ENCODE measurements at regions not wholly inside any gene's neighbourhood (a gene's known extent, or its start where the extent isn't known, plus 50 kb on each side); places are given as distances from the start of the nearest gene placed in this dataset.

DNA sequence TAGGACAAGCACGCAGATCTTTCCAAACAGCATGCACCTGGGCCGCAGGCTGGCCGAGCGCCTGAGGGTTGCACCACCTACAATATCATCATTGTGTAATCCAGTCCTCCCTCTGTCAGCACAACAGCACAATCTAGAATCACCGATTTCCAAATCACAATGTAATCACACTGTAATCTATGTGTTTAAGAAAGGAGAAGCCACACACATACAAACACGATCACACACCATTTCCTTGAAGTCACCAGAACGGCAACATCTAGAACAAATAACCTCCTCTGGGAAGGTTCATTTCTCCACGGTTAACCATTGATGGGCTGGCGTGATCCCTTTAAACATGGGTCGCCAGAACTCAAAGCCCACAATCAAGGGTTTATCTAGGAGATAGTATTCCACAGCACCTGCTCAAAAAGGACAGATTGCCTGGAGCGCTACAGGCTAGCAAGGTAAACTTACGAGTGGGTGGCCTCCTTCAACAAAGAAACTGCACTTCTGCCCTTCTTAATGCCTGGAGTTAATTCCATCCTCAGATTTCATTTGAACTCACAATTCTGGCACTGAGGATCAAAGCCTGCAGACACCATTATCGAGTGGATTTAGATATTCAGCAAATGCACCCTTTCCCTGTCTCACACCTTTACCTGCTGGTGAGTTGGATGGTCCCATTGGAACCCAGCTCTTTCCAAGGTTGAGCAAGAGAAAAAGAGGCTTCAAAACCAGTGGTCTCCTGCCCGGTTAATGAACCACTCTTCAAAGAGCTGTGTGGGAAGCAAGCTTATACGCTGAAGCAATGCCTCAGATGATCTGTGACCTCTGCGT, 83.8 kb upstream of the FOXQ1 start:
- no peak overlapping the region for H3K4me3 ChIP-seq
- H3K4me1 ChIP-seq, result no peaks in the 10 kb centered on the region
- peaks cover 0 to 43% of the 10 kb centered on the region in 2 donors for H3K27me3 ChIP-seq
- TF ChIP-seq, protein P1, sequence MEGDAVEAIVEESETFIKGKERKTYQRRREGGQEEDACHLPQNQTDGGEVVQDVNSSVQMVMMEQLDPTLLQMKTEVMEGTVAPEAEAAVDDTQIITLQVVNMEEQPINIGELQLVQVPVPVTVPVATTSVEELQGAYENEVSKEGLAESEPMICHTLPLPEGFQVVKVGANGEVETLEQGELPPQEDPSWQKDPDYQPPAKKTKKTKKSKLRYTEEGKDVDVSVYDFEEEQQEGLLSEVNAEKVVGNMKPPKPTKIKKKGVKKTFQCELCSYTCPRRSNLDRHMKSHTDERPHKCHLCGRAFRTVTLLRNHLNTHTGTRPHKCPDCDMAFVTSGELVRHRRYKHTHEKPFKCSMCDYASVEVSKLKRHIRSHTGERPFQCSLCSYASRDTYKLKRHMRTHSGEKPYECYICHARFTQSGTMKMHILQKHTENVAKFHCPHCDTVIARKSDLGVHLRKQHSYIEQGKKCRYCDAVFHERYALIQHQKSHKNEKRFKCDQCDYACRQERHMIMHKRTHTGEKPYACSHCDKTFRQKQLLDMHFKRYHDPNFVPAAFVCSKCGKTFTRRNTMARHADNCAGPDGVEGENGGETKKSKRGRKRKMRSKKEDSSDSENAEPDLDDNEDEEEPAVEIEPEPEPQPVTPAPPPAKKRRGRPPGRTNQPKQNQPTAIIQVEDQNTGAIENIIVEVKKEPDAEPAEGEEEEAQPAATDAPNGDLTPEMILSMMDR (IDR thresholded peaks at IDR 0.05), result no peak
- no peak for TF ChIP-seq POLR2AphosphoS5 (IDR thresholded peaks at IDR 0.05)
- no peak for TF ChIP-seq POLR2A (IDR thresholded peaks at IDR 0.05)
- no peaks in the 10 kb centered on the region for H3K9me3 ChIP-seq
- H3K27ac ChIP-seq, result no peak overlapping the region
- DNase-seq (ENCODE audit: low spot score in 2 of 2), result no peak
- intact Hi-C loops (cut with DNase I; ENCODE audit: low total_unique reads), result no loop called here
- no peaks in the 10 kb centered on the region for H3K36me3 ChIP-seq

DNA sequence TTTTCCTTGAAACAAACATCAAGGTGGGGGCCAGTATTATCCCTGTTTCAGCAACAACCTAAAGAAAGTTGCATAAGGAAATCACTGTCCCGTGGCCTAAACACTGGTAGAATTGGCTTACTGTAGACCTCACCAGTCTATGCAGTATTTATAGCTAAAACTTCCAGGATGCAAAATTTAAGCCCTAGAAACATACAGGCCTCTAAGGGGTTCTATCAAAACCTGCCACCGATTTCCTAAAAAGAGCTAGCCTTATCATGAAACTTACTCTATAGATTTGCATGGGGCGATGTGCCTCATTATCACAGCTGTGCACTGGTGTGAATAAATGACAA, 84.3 kb upstream of the FOXQ1 start:
- intact Hi-C loops (cut with DNase I; ENCODE audit: low total_unique reads), result no loop called here
- no peak overlapping the region for H3K4me3 ChIP-seq
- H3K9me3 ChIP-seq, result no peaks in the 10 kb centered on the region
- peaks cover 0 to 37% of the 10 kb centered on the region in 2 donors for H3K27me3 ChIP-seq
- H3K27ac ChIP-seq, result no peak overlapping the region
- no peak for TF ChIP-seq POLR2A (IDR thresholded peaks at IDR 0.05)
- no peak for TF ChIP-seq POLR2AphosphoS5 (IDR thresholded peaks at IDR 0.05)
- TF ChIP-seq, protein P1 (IDR thresholded peaks at IDR 0.05), result no peak
- no peak for DNase-seq (ENCODE audit: low spot score in 2 of 2)
- H3K36me3 ChIP-seq, result no peaks in the 10 kb centered on the region
- no peaks in the 10 kb centered on the region for H3K4me1 ChIP-seq

DNA sequence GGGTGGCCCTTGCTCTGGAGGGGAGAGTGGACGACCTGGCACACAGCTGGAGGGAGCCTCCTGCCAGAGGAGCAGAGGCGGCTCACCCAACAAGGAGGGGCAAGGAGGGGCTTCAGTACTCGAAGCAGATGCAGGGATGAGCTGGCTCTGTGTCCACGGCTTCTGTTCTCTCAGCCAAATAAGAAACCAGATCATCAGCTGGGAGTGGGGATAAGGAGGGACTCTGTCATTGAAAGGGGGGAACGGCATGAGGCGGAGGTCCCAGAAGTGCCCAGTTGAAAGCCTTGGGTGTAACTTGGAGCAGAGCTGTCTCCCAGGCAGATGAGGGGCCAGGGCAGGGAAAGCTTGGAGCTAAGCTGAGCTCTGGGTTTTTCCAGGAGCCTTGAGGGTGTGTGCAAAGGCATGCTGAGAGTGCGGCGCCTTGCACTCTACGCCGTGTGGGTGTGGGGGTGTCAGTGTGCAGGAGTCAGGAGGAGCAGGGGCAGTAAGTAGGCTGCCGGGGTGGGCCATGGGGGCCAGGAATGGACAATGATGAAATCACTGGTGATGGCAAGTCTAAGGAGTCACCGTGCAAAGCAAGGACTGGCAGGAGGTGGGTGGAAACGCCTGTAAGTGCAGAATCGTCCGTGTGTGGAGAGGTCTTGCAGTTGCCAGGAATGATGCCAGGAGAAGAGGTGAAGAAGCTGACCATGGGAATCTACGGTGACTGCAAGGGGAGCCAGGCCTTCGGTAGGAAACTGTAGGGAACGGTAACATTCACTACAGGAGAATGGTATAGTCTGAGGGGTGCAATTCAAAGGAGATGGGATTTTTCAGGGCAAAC, 85.4 kb upstream of the FOXQ1 start:
- Histone ChIP-seq H3K27ac (no peak overlapping the region), H3K36me3 (no peaks in the 10 kb centered on the region), H3K27me3 (peaks cover 0 to 31% of the 10 kb centered on the region in 2 donors), H3K9me3 (no peaks in the 10 kb centered on the region), H3K4me1 (no peaks in the 10 kb centered on the region), H3K4me3 (no peak overlapping the region)
- TF ChIP-seq, protein P1 (IDR thresholded peaks at IDR 0.05), result no peak
- TF ChIP-seq POLR2A (IDR thresholded peaks at IDR 0.05) (no peak), POLR2AphosphoS5 (IDR thresholded peaks at IDR 0.05) (no peak)
- no peak for DNase-seq (ENCODE audit: low spot score in 2 of 2)
- intact Hi-C loops (cut with DNase I; ENCODE audit: low total_unique reads), result no loop called here

DNA sequence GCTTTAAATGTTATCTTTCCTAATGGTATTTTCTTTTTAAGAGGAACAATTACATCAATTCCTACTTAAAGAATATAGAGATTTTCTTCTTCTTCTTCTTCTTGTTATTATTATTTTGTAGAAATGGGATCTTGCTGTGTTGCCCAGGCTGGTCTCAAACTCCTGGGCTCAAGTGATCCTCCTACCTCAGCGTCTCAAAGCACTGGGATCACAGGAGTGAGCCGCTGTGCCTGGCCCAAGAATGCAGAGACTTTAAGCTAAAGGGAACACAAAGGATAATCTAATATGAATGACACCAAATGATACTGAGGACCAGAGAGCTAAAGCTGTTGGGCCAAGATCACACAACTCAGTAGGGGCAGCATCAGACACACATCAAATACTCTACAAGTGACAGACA, 87.4 kb upstream of the FOXQ1 start:
- H3K27ac ChIP-seq, result no peak overlapping the region
- TF ChIP-seq POLR2A (IDR thresholded peaks at IDR 0.05), result no peak
- TF ChIP-seq, protein P1 (IDR thresholded peaks at IDR 0.05), result no peak
- TF ChIP-seq POLR2AphosphoS5 (IDR thresholded peaks at IDR 0.05), result no peak
- intact Hi-C loops (cut with DNase I; ENCODE audit: low total_unique reads), result no loop called here
- H3K36me3 ChIP-seq, result no peaks in the 10 kb centered on the region
- no peaks in the 10 kb centered on the region for H3K4me1 ChIP-seq
- peaks cover 0 to 21% of the 10 kb centered on the region in 2 donors for H3K27me3 ChIP-seq
- H3K9me3 ChIP-seq, result no peaks in the 10 kb centered on the region
- DNase-seq (ENCODE audit: low spot score in 2 of 2), result no peak
- H3K4me3 ChIP-seq, result no peak overlapping the region

Data from breast epithelium (tissue), 4 donors.